Fibroblast of the conjunctiva (primary cell): ENCODE measurements at regions not wholly inside any gene's neighbourhood (a gene's known extent, or its start where the extent isn't known, plus 50 kb on each side); places are given as distances from the start of the nearest gene placed in this dataset.

ENCODE experiments used
- DNase-seq: peaks from one replicate; pipeline ENCODE4 v3.0.0-alpha.2; 2010; ENCODE audit warnings: low read depth

DNA sequence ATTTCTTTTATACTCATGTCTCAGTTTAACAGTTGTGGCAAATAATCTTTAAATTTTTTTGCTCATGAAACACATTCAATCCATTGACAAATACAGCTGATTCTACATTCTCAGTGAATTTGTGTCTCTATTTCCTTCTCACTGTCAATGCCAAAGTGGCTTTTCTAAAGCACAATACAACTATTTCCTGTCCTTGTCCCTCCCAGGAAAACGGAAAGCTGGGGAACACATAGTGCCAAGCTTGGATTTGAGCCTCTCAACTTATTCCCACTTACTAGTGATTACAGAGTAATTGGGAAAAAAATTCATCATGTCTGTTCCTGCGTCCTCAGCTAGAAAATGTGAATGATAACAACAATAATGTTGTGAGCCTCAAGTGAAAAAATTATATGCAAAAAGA, 899.7 kb upstream of the CDH2 start:
- DNase-seq: no peak

DNA sequence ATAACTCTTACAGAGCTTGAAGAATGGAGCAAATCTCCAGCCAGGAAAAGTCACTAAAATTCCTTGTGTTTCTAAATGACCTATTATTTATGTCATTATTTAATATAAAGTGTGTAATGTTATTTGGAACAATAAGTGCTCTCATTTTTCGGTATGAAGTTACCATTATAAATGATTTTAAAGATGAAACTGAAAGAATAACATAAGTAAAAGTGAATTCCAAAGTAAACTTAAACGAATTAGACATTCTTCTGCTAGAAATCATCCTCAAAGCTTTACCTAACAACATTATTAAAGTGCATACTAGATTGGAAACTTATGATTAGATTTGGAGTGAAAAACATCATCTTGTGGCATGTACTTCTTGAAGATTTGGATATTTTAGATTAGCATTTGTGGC, 897.2 kb upstream of the CDH2 start:
- DNase-seq: no peak

DNA sequence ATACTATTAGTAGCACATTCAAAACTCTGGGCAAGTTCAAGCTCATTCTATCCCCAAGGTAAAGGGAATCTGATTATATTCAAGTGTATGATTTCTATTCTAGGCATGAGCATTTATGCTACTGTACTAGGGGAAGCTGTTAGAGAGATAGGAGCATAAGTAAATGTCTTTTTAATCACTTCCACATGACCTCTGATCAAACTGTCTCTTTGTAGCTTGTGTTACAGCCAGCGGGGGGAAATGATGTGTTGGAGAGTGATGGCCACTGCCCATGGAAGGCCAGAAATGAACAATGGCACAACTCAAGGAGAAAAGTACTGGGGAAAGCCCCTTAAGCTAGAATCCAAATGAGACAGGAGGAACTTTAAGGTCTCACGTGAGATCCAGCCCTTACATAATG, 894.9 kb upstream of the CDH2 start:
- no peak for DNase-seq

DNA sequence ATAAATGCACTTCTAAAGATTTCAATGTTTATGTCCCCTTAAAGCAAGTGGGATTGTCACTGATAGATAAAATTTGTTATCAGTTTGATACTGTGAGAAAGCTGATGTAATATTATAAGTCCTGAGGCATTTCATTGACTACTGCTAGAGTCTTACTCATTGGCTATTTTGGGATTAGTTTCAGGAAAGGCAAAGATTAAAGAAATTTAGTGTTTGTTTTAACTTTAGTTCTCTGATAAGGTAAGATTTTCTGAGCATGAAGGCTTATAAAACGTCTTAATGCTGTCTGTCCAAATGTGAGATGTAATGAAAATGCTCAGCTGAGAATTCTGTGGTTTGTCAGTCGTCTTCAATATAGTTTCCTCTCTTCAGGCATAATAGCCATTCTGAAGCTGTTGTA, 886.4 kb upstream of the CDH2 start:
- DNase-seq: no peak

DNA sequence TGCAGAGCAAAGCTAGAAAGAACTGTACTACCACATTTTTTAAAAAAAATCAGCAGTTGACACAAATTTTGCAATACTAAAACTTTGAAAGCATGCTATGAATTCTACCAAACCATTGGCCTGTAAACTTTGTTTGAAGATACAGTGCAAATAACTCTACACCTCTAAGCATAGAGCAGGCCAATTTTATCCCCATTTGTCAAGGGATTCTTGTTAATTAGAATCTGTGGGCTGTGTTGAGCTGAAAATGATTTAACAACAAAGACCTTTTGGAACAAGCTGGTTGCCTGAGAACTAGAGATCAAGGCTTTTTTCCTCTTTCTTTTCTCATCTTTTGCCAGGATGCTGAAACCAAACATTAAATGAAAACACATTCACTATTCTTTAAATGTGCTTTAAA, 886.0 kb upstream of the CDH2 start:
- no peak for DNase-seq

DNA sequence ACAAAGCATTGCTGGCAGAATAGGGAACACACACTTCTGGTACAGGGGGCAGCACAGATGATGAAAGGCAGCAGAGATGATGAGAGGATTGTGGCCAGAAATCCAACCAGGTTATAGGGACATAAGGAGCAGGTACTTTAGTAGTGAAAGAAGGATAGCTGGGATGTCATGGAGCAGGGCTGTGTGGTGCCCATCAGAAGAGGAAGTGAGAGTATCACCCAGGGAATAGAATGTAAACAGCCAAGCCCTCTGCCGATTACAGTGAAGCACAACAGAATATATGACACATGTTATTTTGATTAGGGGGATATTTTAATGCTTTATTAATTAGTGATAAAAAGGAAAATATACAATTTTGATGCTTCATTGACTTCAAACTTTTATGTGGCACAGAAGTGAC, 883.4 kb upstream of the CDH2 start:
- no peak for DNase-seq

DNA sequence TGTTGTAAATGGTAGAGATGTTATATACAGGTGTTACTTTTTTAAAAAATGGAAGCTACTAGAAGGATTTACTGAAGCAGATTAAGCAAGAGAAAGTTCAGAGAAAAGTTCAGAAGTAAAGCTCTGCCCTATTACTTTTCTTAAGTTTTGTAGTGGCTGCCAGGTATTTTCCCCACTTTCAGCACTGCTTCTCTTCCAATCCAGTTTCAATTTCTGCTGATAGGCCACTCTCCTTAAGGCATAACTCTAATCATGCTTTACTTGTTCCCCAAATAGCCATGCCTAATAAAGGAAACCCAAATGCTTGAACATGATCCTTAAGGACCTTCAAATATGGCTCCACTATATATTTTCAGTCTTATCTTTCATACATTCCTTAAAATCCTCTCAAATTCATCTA, 880.8 kb upstream of the CDH2 start:
- DNase-seq: no peak

DNA sequence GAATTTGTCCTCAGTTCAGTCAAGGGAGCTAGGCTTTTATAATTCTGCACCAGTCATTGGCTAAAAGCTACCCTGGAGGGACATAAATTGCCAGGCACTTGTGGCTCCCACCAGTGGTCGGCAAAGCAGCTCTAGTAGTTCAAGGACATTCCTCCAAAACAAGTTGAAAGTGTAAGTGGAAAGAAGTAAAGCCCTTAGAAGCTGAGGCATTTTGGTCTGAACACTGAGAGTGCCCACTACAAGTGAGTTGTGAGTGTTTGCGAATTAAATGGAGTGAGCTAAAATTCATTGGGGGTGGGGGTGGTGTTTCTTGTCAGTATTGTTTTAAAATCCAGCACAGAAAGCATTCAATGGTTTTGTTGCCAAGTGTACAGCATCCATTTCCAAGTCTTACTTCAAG, 879.9 kb upstream of the CDH2 start:
- no peak for DNase-seq

DNA sequence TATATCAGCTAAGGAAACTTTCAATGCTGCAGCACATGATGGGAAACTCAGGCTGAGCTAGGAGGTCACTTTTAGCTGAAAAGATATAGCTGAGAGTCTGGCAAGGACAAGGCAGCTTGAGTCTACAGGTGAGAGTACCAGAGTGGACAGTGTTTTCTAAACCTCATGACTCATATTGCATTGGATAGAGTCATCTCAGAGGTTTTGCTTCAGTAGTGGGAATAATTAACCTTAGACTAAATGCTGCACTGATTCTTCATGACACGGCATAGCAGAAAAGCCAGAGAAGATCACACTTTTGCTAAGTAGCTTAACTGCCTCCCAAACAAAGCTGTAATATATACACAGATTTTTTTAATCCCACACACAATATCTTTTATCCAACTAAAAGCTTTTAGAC, 865.0 kb upstream of the CDH2 start:
- DNase-seq: no peak

DNA sequence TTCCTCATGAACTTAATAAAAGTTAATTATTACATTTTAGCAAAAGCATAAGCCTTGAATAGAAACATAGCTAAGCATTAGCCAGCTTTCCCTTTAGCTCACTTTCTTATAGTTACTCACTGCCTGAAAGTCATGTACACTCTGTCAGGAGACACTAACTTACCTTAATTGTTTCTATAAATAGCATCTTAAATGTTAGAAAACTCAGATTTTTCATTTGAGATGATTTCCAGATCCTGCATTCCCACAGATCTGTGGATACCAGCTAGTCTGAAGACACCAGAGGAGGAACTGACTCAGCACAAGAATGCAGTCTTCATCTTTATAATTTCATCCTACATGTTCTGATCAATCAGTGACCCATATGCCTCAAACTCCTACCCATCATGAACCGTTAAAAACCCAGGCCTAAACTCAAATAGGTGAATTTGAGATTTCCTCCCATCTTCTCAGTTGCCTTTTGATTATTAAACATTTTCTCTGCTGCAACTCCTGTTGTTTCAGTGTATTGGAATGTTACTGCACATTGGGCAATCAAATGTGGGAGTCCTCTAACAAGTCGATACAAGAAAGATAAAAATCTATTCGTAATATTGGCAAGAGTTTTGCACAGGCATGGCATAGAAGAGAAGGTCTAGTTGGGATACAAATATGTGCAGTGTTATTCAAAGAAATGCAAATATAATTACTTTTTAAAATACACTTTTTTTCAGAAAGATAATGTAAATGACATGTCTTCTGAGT, 857.4 kb upstream of the CDH2 start:
- no peak for DNase-seq

DNA sequence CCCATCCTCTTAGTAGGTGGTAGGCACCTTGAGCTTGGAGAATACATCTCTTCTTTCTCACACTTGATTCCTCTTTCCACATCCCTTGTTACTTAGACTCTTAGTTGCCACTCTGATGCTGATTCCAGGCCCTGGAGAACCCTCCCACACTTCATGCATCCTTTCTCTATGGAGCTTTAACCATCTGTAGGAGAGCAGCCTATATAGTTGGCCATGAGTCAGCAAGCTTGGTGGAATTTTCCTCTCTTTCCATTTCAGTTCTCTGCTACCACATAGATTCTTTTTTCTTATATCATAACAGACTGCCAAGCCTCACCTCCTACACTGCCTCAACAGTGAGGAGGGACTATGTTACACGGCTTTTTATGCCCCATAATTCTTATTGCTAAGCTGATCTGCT, 851.6 kb upstream of the CDH2 start:
- no peak for DNase-seq

DNA sequence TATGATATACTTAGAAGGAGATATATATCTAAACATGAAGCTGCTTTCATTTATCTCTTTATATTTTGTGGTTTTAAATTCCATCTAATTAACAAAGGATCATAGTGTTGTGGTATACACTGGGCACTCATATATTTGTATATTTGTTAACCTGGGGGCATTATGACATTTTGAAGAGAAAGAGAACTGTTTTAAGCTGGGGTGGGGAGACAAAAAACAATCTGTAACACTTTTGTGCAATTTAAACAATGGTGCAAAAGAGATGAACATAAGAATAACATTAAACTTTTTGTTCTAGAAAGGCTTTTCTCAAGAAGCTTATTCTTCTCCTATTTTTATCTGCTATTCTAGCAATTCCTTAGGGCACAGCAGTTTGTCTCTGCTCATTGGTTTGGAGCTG, 842.0 kb upstream of the CDH2 start:
- no peak for DNase-seq

DNA sequence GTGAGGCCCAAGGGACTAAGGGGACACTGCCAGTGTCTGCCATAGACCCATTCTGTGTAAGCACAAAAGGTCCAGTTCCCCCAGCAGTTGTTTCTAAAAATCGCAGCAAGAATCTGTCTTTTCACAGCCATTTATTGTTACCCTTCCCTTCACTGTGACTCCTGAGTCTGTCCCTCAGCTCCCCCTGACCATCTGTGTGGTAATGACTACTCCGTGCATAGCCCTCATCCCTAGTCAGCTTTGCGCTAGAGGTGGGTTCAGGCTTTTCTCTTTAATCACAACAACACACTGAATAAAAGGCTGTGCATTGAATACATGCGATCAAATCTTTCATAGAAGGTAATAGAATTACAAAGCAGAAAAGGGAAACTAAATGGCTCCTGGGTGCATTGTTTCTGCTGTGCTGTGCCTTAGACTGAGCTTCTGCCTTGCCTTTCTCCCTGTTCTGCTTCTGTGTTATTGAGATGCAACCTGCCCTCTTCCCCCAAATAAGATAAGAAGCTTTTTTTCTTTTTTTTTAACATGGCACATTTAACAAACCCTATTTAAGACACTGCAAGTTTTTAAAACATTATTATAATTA, 836.0 kb upstream of the CDH2 start:
- DNase-seq: no peak

DNA sequence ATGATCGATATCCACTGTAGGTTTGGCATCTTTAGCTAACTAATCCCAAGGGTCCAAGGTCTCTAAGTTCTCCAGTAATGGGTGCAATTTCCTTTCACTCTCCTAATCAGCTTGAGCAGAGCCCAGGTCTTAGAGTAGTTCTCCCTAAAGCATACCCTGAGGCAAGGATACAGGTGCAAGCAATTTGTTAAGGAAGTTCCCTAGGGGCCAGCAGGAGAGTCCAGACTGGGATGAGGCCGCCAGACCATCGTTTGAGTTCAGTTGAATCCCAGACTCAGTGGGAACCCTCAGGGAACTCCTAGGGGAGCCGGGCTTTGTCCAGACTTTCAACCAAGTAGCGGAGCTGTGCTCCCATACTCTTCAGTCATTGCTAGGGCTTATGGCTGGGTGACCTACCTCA, 835.4 kb upstream of the CDH2 start:
- no peak for DNase-seq

DNA sequence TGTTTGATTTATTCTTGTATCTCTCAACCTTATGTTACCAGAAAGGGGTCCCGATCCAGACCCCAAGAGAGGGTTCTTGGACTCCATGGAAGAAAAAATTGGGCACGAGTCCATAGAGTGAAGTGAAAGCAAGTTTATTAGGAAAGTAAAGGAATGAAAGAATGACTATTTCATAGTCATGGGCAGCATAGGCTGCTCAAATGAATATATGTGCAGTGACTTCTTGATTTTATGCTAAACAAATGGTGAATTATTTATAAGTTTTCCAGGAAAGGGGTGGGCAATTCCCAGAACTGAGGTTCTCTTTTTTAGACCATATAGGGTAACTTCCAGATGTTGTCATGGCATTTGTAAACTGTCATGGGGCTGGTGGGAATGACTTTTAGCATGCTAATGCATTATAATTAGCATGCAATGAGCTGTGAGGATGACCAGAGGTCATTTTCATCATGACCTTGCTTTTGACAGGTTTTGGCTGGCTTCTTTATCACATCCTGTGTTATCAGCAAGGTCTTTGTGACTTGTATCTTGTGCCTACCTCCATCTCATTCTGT, 832.4 kb upstream of the CDH2 start:
- no peak for DNase-seq

DNA sequence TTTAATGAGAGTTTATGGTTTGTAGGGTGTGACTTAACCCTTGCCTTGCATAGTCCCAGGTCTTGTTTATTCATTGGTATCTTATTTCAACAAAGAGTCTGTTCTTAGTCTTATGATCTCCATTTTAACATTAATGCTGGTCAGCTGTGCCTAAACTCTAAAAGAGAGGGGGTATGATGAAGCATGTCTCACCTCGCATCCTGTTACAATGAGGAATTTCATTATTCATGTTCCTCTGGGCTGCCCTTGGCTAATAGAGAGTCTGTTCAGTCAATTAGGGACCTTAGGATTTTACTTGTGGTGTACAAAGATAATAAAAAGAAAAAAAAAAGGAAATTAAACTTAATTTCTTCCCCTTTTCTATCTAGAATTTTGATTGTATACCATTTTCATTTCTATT, 831.9 kb upstream of the CDH2 start:
- no peak for DNase-seq

DNA sequence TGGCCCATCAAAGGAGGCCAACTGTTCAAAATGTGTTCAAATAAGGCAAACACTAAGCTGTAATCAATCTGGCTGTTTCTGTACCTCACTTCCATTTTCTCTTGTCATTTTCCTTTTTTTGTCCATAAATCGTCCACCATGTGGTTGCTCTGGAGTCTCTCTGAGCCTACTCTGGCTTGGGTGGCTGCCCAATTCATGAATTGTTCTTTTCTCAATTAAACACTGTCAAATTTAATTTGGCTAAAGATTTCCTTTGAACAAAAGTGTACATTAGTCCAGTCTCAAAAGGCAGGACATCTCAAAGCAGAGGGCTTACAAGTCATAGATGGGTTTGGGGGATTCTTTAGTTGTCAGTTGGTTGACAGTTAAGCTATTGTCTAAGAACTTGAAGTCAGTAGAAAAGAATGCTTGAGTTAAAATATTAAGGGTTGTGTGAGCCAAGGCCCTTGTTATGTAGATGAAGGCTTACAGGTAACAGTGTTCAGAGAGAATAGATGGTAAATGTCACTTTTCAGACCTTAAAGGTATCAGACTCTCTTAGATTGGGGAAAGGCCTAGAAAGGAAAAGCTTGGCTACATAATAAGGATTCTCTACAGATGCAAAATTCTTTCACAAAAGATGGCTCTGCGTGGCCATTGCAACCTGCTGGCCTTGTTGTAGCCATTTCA, 831.2 kb upstream of the CDH2 start:
- no peak for DNase-seq

DNA sequence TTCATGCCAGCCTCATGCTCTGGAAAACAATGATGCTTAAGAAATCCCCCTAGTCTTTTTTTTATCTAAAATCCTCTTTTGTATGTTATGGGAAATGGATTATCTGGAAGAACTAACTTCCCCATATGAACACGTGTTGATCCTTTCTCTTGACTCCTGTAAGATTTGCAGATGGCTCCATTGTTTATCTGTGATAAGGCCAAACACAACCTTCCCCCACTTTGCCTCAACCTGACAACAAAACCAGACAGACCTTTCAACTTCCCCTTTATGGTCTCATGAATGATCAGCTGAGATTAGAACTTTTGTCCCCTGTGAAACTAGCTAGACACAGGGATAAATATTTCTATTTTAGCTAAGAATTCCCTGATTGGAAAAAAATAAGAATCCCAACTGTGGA, 828.0 kb upstream of the CDH2 start:
- no peak for DNase-seq

DNA sequence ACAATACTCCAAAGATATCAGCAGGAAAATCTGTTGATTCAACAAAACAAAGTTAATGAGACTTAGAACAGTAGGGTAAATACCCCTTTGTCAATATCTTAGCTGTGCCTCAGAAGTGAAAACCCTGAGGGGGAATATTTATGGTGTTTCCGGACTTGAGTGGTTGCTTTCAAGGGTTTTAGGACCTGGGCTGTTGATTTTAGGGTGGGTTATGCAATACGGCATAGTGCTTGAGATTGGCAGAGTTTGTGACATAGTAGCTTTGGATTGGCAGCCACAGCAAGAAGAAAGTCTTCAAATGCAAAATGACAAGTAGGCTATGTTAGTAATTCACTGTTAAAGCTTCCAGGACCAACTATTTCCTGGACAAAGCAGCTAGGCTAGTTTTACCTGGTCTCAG, 826.3 kb upstream of the CDH2 start:
- DNase-seq: no peak

DNA sequence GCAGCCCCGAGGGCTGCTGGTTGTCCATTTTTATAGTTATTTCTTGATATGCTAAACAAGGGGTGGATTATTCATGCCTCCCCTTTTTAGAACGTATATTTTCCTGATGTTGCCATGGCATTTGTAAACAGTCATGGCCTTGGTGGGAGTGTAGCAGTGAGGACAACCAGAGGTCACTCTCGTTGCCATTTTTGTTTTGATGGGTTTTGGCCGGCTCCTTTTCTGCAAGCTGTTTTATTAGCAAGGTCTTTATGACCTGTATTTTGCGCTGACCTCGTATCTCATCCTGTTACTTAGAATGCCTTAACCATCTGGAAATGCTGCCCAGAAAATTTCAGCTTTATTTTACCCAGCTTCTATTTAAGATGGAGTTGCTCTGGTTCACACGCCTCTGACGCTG, 825.8 kb upstream of the CDH2 start:
- no peak for DNase-seq

DNA sequence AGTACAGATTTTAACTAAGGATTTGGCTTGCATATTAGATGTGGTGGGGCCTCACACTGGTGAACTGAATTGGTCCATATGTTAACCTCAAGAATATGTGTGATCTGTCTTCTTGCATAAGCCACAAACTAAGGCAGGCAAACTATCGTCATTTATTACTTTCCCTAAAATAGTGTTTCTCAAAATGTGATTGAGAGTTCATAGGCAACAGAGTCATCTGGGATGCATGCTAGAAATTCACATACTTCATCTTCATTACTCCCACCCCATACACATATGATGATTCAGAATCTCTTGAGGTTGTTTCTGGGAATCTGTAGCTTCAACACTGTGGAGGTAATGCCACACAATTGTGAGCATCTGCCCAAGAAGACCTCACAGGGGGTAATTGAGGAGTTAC, 822.8 kb upstream of the CDH2 start:
- no peak for DNase-seq

DNA sequence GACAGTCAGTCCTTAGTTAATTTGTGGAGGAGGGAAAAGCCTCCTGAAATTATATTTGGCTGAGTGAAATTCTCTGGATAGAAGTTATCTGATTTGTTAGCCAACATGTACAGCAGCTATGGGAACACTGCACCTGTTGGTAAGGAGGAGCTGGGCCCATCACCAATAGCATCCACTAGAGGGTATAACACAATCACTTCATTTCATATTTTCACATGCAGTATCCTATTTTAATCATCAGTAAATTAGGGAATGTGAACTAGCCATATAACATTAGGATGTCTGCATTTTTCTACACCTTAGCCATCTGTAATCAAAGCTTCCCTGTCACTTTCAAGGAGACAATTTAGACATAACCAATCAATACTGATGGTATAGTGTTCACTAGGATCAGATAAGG, 818.4 kb upstream of the CDH2 start:
- DNase-seq: no peak

DNA sequence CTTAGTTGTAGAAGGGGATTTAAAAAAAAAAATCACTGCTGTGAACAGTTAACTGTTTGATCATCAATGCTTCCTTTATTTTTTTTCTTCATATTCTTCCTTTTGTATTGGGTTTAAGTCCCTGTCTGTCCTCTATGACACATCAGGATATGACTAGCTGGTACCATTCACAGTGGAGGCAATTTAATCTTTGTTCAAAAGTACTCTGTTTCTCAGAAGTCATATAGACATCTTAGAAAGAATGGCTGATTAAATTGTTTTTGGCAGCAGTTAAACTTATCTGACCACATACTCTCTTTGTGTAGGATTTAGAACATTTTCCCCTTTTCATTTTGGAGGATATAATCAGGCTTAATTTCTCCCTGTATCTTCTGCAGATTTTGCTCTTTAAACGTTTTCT, 807.8 kb upstream of the CDH2 start:
- DNase-seq: no peak

DNA sequence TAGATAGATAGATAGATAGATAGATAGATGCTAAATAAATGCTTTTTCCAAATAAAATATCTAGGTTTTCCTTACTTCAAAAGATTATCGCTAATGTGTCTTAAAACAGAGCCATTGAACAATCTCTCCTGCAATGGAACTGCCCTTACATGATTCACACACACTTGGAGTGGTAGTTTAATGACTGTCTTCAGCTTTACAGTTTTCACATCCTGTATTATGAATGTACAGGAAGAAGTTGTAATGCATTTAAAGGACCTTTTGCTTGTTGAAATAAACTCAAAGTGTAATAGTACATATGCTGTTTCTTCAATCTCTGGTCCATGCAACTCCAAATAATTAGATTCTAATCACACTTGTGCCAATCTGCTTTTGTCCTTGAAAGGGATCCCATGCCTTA, 797.6 kb upstream of the CDH2 start:
- no peak for DNase-seq
